HepG2 (cell line): ENCODE measurements at regions not wholly inside any gene's neighbourhood (a gene's known extent, or its start where the extent isn't known, plus 50 kb on each side); places are given as distances from the start of the nearest gene placed in this dataset.

ENCODE experiments used
- ATF2 ChIP-seq: sonication (generic); formaldehyde crosslinking; IDR thresholded peaks from 2 replicates; pipeline ENCODE4 v1.4.0; 2020; ENCODE audit warnings: missing genetic modification reagents
- ERF ChIP-seq: IDR thresholded peaks from 2 replicates; pipeline ENCODE4 v1.6.1; 2018; ENCODE audit warnings: missing biosample characterization, missing genetic modification reagents
- GTF3A ChIP-seq: sonication (generic); formaldehyde crosslinking; conservative IDR thresholded peaks from 2 replicates; pipeline ENCODE4 v1.4.0; 2020; ENCODE audit warnings: mild to moderate bottlenecking, missing genetic modification reagents
- ISX ChIP-seq: sonication (generic); formaldehyde crosslinking; conservative IDR thresholded peaks from 2 replicates; pipeline ENCODE4 v1.5.0; 2020; ENCODE audit warnings: missing genetic modification reagents
- MXD3 ChIP-seq: IDR thresholded peaks from 2 replicates; pipeline ENCODE4 v1.6.1; 2016; ENCODE audit warnings: mild to moderate bottlenecking, missing biosample characterization, missing genetic modification reagents
- RNF219 ChIP-seq: sonication (generic); formaldehyde crosslinking; IDR thresholded peaks from 2 replicates; pipeline ENCODE4 v1.5.0; 2020; ENCODE audit warnings: mild to moderate bottlenecking, missing genetic modification reagents
- ZNF101 ChIP-seq: sonication (generic); formaldehyde crosslinking; IDR thresholded peaks from 2 replicates; pipeline ENCODE4 v1.4.0; 2020; ENCODE audit warnings: mild to moderate bottlenecking, low read depth, missing genetic modification reagents, borderline replicate concordance
- ZNF441 ChIP-seq: sonication (generic); formaldehyde crosslinking; IDR thresholded peaks from 2 replicates; pipeline ENCODE4 v1.7.0; 2021; ENCODE audit warnings: missing genetic modification reagents, borderline replicate concordance
- ZNF687 ChIP-seq: sonication (generic); formaldehyde crosslinking; IDR thresholded peaks from 2 replicates; pipeline ENCODE4 v1.5.1; 2020; ENCODE audit warnings: mild to moderate bottlenecking, missing genetic modification reagents, moderate library complexity
- ZNF746 ChIP-seq: sonication (generic); formaldehyde crosslinking; IDR thresholded peaks from 2 replicates; pipeline ENCODE4 v1.8.0; 2022; ENCODE audit warnings: mild to moderate bottlenecking, missing genetic modification reagents
- ZNF749 ChIP-seq: sonication (generic); formaldehyde crosslinking; IDR thresholded peaks from 2 replicates; pipeline ENCODE4 v1.8.0; 2022; ENCODE audit warnings: mild to moderate bottlenecking, missing genetic modification reagents, moderate library complexity, borderline replicate concordance
- ZNF776 ChIP-seq: sonication (generic); formaldehyde crosslinking; IDR thresholded peaks from 2 replicates; pipeline ENCODE4 v1.4.0; 2020; ENCODE audit warnings: mild to moderate bottlenecking, missing genetic modification reagents
- TF ChIP-seq, protein P1 (sequence below): sonication (generic); formaldehyde crosslinking; IDR thresholded peaks from 2 replicates; pipeline ENCODE4 v1.4.0; 2020; ENCODE audit warnings: missing genetic modification reagents

DNA sequence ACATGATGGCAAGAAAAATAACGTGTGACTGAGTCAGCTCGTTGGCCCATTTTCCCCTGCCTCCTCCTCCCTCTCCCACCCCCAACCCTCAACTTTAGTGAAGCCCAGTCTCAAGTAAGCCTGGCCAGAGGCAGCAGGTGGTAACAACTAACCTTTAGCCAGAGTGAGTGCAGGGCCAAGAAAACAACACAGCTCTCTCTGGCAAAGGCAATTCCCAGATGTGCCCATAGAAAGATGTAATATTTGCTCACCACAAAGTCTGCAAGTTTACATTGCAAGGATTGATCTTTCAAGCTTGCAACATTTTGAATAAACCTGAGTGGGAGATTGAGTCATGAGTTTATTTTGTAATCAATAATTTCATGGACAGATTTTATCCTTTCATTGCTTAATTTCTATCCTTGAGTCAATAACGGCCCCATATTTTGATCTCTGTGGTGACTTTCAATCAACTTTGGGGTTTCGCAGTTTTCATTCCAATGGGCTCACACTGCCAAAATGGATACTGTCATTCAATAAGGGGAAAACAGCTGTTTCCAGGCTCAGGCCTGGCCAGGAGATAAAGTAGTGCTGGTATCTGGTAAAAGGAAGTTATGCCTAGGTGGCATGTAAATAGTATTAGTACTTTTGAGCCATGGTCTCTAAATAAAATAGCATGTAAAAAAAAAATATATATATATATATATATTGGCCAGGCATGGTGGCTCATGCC lies 130.7 kb upstream of the TMEM164 start (continued):
- TF ChIP-seq ZNF687 (CRISPR knock-in tag) (no peak), ISX (no peak), ZNF101 (CRISPR knock-in tag) (no peak), MXD3 (CRISPR knock-in tag) (no peak), ZNF746 (no peak), ERF (CRISPR knock-in tag) (no peak), ZNF749 (CRISPR knock-in tag) (no peak), RNF219 (CRISPR knock-in tag) (no peak), GTF3A (CRISPR knock-in tag) (no peak), ZNF441 (CRISPR knock-in tag) (no peak), ZNF776 (CRISPR knock-in tag) (no peak), ATF2 (CRISPR knock-in tag) (peak; percentile 34; the same call in 1 of the 2 replicates)
- TF ChIP-seq, protein P1, sequence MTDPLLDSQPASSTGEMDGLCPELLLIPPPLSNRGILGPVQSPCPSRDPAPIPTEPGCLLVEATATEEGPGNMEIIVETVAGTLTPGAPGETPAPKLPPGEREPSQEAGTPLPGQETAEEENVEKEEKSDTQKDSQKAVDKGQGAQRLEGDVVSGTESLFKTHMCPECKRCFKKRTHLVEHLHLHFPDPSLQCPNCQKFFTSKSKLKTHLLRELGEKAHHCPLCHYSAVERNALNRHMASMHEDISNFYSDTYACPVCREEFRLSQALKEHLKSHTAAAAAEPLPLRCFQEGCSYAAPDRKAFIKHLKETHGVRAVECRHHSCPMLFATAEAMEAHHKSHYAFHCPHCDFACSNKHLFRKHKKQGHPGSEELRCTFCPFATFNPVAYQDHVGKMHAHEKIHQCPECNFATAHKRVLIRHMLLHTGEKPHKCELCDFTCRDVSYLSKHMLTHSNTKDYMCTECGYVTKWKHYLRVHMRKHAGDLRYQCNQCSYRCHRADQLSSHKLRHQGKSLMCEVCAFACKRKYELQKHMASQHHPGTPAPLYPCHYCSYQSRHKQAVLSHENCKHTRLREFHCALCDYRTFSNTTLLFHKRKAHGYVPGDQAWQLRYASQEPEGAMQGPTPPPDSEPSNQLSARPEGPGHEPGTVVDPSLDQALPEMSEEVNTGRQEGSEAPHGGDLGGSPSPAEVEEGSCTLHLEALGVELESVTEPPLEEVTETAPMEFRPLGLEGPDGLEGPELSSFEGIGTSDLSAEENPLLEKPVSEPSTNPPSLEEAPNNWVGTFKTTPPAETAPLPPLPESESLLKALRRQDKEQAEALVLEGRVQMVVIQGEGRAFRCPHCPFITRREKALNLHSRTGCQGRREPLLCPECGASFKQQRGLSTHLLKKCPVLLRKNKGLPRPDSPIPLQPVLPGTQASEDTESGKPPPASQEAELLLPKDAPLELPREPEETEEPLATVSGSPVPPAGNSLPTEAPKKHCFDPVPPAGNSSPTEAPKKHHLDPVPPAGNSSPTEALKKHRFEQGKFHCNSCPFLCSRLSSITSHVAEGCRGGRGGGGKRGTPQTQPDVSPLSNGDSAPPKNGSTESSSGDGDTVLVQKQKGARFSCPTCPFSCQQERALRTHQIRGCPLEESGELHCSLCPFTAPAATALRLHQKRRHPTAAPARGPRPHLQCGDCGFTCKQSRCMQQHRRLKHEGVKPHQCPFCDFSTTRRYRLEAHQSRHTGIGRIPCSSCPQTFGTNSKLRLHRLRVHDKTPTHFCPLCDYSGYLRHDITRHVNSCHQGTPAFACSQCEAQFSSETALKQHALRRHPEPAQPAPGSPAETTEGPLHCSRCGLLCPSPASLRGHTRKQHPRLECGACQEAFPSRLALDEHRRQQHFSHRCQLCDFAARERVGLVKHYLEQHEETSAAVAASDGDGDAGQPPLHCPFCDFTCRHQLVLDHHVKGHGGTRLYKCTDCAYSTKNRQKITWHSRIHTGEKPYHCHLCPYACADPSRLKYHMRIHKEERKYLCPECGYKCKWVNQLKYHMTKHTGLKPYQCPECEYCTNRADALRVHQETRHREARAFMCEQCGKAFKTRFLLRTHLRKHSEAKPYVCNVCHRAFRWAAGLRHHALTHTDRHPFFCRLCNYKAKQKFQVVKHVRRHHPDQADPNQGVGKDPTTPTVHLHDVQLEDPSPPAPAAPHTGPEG (CRISPR knock-in tag), result no peak
